SK-N-SH treated with all-trans-retinoic acid at 6 μM for 48 hours (cell line): ENCODE measurements at regions not wholly inside any gene's neighbourhood (a gene's known extent, or its start where the extent isn't known, plus 50 kb on each side); places are given as distances from the start of the nearest gene placed in this dataset.

Source experiments
- ATAC-seq: fragments of 200-7000 bp; cut with Tn5 transposase; 3 replicates; pipeline ENCODE4 v1.9.1; 2020; ENCODE audit warnings: mild to moderate bottlenecking, moderate library complexity
- BACH2 ChIP-seq: fragments of 250-450 bp; sonication (Bioruptor Pico); IDR thresholded peaks from 2 replicates; pipeline ENCODE4 v1.9.0; 2021; ENCODE audit warnings: mild to moderate bottlenecking, borderline replicate concordance
- CSDC2 ChIP-seq: fragments of 250-450 bp; sonication (Bioruptor Pico); IDR thresholded peaks from 2 replicates; pipeline ENCODE4 v1.5.0; 2020; ENCODE audit warnings: mild to moderate bottlenecking, moderate library complexity
- ESRRG ChIP-seq: fragments of 250-450 bp; sonication (Bioruptor Pico); IDR thresholded peaks from 2 replicates; pipeline ENCODE4 v1.6.1; 2021; ENCODE audit warnings: mild to moderate bottlenecking
- GLIS3 ChIP-seq: fragments of 250-450 bp; sonication (Bioruptor Pico); IDR thresholded peaks from 2 replicates; pipeline ENCODE4 v1.5.0; 2020; ENCODE audit warnings: mild to moderate bottlenecking, moderate library complexity
- ISL1 ChIP-seq: fragments of 250-450 bp; sonication (Bioruptor Pico); IDR thresholded peaks from 2 replicates; pipeline ENCODE4 v2.1.2; 2022; ENCODE audit warnings: mild to moderate bottlenecking, moderate library complexity
- PATZ1 ChIP-seq: fragments of 250-450 bp; sonication (Bioruptor Pico); IDR thresholded peaks from 2 replicates; pipeline ENCODE4 v1.8.0; 2020; ENCODE audit warnings: mild to moderate bottlenecking, moderate library complexity, borderline replicate concordance
- PPARA ChIP-seq: fragments of 250-450 bp; sonication (Bioruptor Pico); IDR thresholded peaks from 2 replicates; pipeline ENCODE4 v1.5.0; 2020; ENCODE audit warnings: mild to moderate bottlenecking, borderline replicate concordance
- RARB ChIP-seq: fragments of 250-450 bp; sonication (Bioruptor Pico); IDR thresholded peaks from 2 replicates; pipeline ENCODE4 v1.8.0; 2021; ENCODE audit warnings: mild to moderate bottlenecking, moderate library complexity
- SNAI2 ChIP-seq: fragments of 250-450 bp; sonication (Bioruptor Pico); IDR thresholded peaks from 2 replicates; pipeline ENCODE4 v1.5.0; 2020; ENCODE audit warnings: mild to moderate bottlenecking, moderate library complexity
- TCF4 ChIP-seq: fragments of 250-450 bp; sonication (Bioruptor Pico); IDR thresholded peaks from 2 replicates; pipeline ENCODE4 v1.8.0; 2021; ENCODE audit warnings: mild to moderate bottlenecking, moderate library complexity, borderline replicate concordance
- TOX ChIP-seq: fragments of 250-450 bp; sonication (Bioruptor Pico); IDR thresholded peaks from 2 replicates; pipeline ENCODE4 v1.8.0; 2021; ENCODE audit warnings: mild to moderate bottlenecking, moderate library complexity, borderline replicate concordance
- ZC3H10 ChIP-seq: fragments of 250-450 bp; sonication (Bioruptor Pico); IDR thresholded peaks from 2 replicates; pipeline ENCODE4 v1.5.1; 2021; ENCODE audit warnings: mild to moderate bottlenecking, moderate library complexity
- ZFP3 ChIP-seq: fragments of 250-450 bp; sonication (Bioruptor Pico); IDR thresholded peaks from 2 replicates; pipeline ENCODE4 v1.5.0; 2020; ENCODE audit warnings: mild to moderate bottlenecking, moderate library complexity
- ZNF565 ChIP-seq: fragments of 450-650 bp; formaldehyde crosslinking; conservative IDR thresholded peaks from 2 replicates; pipeline ENCODE4 v1.5.0; 2020; ENCODE audit warnings: low read depth, mild to moderate bottlenecking, moderate library complexity
- ZNF70 ChIP-seq: fragments of 450-650 bp; formaldehyde crosslinking; IDR thresholded peaks from 2 replicates; pipeline ENCODE4 v1.5.0; 2020; ENCODE audit warnings: mild to moderate bottlenecking, moderate library complexity
- ZNF8 ChIP-seq: fragments of 450-650 bp; formaldehyde crosslinking; IDR thresholded peaks from 2 replicates; pipeline ENCODE4 v1.5.0; 2020; ENCODE audit warnings: mild to moderate bottlenecking, moderate library complexity
- TF ChIP-seq, protein P1 (sequence below): fragments of 250-450 bp; sonication (Bioruptor Pico); IDR thresholded peaks from 2 replicates; pipeline ENCODE4 v1.5.0; 2020; ENCODE audit warnings: mild to moderate bottlenecking, moderate library complexity
- TF ChIP-seq, protein P2 (sequence below): fragments of 250-450 bp; sonication (Bioruptor Pico); IDR thresholded peaks from 2 replicates; pipeline ENCODE4 v1.5.1; 2020; ENCODE audit warnings: low read depth, mild to moderate bottlenecking, moderate library complexity
- TF ChIP-seq, protein P3 (sequence below): fragments of 250-450 bp; sonication (Bioruptor Pico); IDR thresholded peaks from 2 replicates; pipeline ENCODE4 v1.8.0; 2021; ENCODE audit warnings: low read depth, mild to moderate bottlenecking, moderate library complexity, borderline replicate concordance
- TF ChIP-seq, protein P4 (sequence below): fragments of 250-450 bp; sonication (Bioruptor Pico); IDR thresholded peaks from 2 replicates; pipeline ENCODE4 v1.5.1; 2021; ENCODE audit warnings: mild to moderate bottlenecking, moderate library complexity

GRCh38 chr12:126883697-126884096, 1383.3 kb upstream of the TMEM132C start:
- ATAC-seq, result peak; percentile 41; the same call in 2 of the 3 replicates
- TF ChIP-seq ZNF565 (no peak), TOX (CRISPR knock-in tag) (no peak)

DNA sequence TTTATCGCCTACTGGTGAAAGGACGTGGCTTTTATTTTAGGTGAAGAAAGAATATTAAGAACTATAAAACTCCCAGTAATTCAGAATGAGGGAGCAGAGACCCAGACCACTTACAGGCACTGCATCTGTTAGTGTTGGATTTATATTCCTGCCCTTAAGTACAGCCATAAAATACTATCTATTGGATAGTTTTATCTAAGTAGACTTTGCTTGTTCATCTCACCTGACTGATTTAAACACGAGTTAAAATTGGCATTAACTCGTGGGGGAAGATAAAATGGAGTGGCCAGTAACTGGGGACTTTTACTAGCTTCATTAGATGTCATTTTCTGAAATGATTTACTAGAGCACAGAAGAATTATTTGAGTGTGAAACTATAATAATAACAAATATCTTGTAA, 1377.5 kb upstream of the TMEM132C start:
- ATAC-seq, result no peak
- TF ChIP-seq, protein P1, sequence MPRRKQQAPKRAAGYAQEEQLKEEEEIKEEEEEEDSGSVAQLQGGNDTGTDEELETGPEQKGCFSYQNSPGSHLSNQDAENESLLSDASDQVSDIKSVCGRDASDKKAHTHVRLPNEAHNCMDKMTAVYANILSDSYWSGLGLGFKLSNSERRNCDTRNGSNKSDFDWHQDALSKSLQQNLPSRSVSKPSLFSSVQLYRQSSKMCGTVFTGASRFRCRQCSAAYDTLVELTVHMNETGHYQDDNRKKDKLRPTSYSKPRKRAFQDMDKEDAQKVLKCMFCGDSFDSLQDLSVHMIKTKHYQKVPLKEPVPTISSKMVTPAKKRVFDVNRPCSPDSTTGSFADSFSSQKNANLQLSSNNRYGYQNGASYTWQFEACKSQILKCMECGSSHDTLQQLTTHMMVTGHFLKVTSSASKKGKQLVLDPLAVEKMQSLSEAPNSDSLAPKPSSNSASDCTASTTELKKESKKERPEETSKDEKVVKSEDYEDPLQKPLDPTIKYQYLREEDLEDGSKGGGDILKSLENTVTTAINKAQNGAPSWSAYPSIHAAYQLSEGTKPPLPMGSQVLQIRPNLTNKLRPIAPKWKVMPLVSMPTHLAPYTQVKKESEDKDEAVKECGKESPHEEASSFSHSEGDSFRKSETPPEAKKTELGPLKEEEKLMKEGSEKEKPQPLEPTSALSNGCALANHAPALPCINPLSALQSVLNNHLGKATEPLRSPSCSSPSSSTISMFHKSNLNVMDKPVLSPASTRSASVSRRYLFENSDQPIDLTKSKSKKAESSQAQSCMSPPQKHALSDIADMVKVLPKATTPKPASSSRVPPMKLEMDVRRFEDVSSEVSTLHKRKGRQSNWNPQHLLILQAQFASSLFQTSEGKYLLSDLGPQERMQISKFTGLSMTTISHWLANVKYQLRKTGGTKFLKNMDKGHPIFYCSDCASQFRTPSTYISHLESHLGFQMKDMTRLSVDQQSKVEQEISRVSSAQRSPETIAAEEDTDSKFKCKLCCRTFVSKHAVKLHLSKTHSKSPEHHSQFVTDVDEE, result no peak
- TF ChIP-seq ZC3H10 (CRISPR knock-in tag), result no peak

DNA sequence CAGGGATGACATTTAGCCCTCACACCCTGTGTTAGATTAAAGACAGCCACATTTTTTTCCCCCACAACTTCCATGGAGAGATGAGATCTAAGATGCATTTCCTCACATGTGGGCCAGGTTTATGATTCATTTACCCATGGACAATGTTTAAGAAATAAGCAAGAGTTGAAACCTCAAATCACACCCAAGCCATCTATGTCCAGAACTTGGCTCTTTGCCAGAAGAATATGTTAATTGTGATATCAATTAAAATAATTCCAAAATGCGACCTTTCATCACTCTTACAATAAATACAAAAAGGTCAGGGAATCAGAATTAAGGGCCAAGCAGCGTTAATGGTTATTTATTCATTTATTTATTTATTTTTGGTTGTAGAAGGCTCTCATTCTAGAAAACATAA, 1376.9 kb upstream of the TMEM132C start:
- TF ChIP-seq RARB (CRISPR knock-in tag) (no peak), ESRRG (CRISPR knock-in tag) (no peak), ZNF70 (CRISPR knock-in tag) (no peak), PATZ1 (CRISPR knock-in tag) (no peak), ZFP3 (no peak), ZC3H10 (CRISPR knock-in tag) (no peak), ZNF8 (CRISPR knock-in tag) (no peak), GLIS3 (CRISPR knock-in tag) (no peak), TCF4 (CRISPR knock-in tag) (no peak), CSDC2 (CRISPR knock-in tag) (no peak), PPARA (CRISPR knock-in tag) (no peak), SNAI2 (CRISPR knock-in tag) (no peak), BACH2 (CRISPR knock-in tag) (no peak), ZNF565 (no peak), ISL1 (no peak)
- TF ChIP-seq, protein P1, result no peak
- TF ChIP-seq, protein P2, sequence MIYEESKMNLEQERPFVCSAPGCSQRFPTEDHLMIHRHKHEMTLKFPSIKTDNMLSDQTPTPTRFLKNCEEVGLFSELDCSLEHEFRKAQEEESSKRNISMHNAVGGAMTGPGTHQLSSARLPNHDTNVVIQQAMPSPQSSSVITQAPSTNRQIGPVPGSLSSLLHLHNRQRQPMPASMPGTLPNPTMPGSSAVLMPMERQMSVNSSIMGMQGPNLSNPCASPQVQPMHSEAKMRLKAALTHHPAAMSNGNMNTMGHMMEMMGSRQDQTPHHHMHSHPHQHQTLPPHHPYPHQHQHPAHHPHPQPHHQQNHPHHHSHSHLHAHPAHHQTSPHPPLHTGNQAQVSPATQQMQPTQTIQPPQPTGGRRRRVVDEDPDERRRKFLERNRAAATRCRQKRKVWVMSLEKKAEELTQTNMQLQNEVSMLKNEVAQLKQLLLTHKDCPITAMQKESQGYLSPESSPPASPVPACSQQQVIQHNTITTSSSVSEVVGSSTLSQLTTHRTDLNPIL (CRISPR knock-in tag), result no peak
- TF ChIP-seq, protein P3, sequence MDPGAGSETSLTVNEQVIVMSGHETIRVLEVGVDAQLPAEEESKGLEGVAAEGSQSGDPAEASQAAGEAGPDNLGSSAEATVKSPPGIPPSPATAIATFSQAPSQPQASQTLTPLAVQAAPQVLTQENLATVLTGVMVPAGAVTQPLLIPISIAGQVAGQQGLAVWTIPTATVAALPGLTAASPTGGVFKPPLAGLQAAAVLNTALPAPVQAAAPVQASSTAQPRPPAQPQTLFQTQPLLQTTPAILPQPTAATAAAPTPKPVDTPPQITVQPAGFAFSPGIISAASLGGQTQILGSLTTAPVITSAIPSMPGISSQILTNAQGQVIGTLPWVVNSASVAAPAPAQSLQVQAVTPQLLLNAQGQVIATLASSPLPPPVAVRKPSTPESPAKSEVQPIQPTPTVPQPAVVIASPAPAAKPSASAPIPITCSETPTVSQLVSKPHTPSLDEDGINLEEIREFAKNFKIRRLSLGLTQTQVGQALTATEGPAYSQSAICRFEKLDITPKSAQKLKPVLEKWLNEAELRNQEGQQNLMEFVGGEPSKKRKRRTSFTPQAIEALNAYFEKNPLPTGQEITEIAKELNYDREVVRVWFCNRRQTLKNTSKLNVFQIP (CRISPR knock-in tag), result no peak
- TF ChIP-seq, protein P4, sequence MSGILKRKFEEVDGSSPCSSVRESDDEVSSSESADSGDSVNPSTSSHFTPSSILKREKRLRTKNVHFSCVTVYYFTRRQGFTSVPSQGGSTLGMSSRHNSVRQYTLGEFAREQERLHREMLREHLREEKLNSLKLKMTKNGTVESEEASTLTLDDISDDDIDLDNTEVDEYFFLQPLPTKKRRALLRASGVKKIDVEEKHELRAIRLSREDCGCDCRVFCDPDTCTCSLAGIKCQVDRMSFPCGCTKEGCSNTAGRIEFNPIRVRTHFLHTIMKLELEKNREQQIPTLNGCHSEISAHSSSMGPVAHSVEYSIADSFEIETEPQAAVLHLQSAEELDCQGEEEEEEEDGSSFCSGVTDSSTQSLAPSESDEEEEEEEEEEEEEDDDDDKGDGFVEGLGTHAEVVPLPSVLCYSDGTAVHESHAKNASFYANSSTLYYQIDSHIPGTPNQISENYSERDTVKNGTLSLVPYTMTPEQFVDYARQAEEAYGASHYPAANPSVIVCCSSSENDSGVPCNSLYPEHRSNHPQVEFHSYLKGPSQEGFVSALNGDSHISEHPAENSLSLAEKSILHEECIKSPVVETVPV (CRISPR knock-in tag), result no peak
- TF ChIP-seq, all 23 proteins: peak for 0
- ATAC-seq, result no peak
